ENCODE measurements at regions not wholly inside any gene's neighbourhood (a gene's known extent, or its start where the extent isn't known, plus 50 kb on each side); places are given as distances from the start of the nearest gene placed in this dataset.
A peak's percentile ranks its signal among the peaks of the same experiment; 100 is the strongest.

- DNase-seq (ENCODE audit: extremely low read depth, low read depth) = peak; percentile 84
- H3K4me3 ChIP-seq (replicated peaks; ENCODE audit: low read depth, low read length) = no peak overlapping the region
- TF ChIP-seq CTCF (IDR thresholded peaks at IDR 0.05; ENCODE audit: low read depth, low read length, missing control alignments) = no peak
These were observed 83.6 kb upstream of the ARHGEF7 start for GRCh38 chr13:111031531-111031961.

- no peak for TF ChIP-seq CTCF (IDR thresholded peaks at IDR 0.05; ENCODE audit: low read depth, low read length, missing control alignments)
- no peak for DNase-seq (ENCODE audit: extremely low read depth, low read depth)
- no peak overlapping the region for H3K4me3 ChIP-seq (replicated peaks; ENCODE audit: low read depth, low read length)
These were observed 85.0 kb upstream of the ARHGEF7 start for GRCh38 chr13:111029957-111030609.

- no peak for TF ChIP-seq CTCF (IDR thresholded peaks at IDR 0.05; ENCODE audit: low read depth, low read length, missing control alignments)
- H3K4me3 ChIP-seq (replicated peaks; ENCODE audit: low read depth, low read length) = no peak overlapping the region
- no peak for DNase-seq (ENCODE audit: extremely low read depth, low read depth)
These were observed 87.4 kb upstream of the ARHGEF7 start for GRCh38 chr13:111027458-111028439.

GRCh38 chr13:111025310-111025709 lies 89.8 kb upstream of the ARHGEF7 start:
- no peak overlapping the region for H3K4me3 ChIP-seq (replicated peaks; ENCODE audit: low read depth, low read length)
- TF ChIP-seq CTCF (IDR thresholded peaks at IDR 0.05; ENCODE audit: low read depth, low read length, missing control alignments) = no peak
- DNase-seq (ENCODE audit: extremely low read depth, low read depth) = no peak

GRCh38 chr13:111022886-111023285 lies 92.2 kb upstream of the ARHGEF7 start:
- TF ChIP-seq CTCF (IDR thresholded peaks at IDR 0.05; ENCODE audit: low read depth, low read length, missing control alignments) = no peak
- no peak for DNase-seq (ENCODE audit: extremely low read depth, low read depth)
- no peak overlapping the region for H3K4me3 ChIP-seq (replicated peaks; ENCODE audit: low read depth, low read length)

DNA sequence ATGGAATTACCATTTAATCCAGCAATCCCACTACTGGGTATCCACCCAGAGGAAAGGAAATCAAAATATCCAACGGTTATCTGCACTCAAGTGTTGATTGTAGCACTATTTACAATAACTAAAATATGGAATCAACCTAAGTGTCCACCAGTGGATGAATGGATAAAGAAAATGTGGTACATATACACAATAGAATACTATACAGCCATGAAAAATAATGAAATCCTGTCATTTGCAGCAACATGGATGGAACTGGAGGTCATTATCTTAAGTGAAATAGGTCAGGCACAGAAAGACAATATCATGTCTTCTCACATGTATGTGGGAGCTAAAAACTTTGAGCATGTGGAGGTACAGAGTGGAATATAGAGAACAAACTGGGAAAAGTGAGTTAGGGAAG lies 92.9 kb upstream of the ARHGEF7 start:
- no peak for TF ChIP-seq CTCF (IDR thresholded peaks at IDR 0.05; ENCODE audit: low read depth, low read length, missing control alignments)
- DNase-seq (ENCODE audit: extremely low read depth, low read depth) = no peak
- H3K4me3 ChIP-seq (replicated peaks; ENCODE audit: low read depth, low read length) = no peak overlapping the region

Data from HFF-Myc (cell line).